ENCODE measurements at regions not wholly inside any gene's neighbourhood (a gene's known extent, or its start where the extent isn't known, plus 50 kb on each side); places are given as distances from the start of the nearest gene placed in this dataset.

GRCh38 chr20:17010181-17010580 lies 216.7 kb upstream of the PCSK2 start:
- no peak for TF ChIP-seq ELK4 (IDR thresholded peaks at IDR 0.05; ENCODE audit: borderline replicate concordance, low read depth, low read length)
- TF ChIP-seq GFI1B (tag by site-specific recombination; IDR thresholded peaks at IDR 0.05), result no peak
- TF ChIP-seq ZNF544 (tag by site-specific recombination; IDR thresholded peaks at IDR 0.05), result no peak
- TF ChIP-seq REST (tag by site-specific recombination; IDR thresholded peaks at IDR 0.05), result no peak
- TF ChIP-seq ZNF560 (tag by site-specific recombination; IDR thresholded peaks at IDR 0.05; ENCODE audit: borderline replicate concordance), result no peak
- TF ChIP-seq ZNF548 (tag by site-specific recombination; IDR thresholded peaks at IDR 0.05), result no peak
- TF ChIP-seq ZNF394 (tag by site-specific recombination; IDR thresholded peaks at IDR 0.05; ENCODE audit: borderline replicate concordance), result no peak
- no peak for TF ChIP-seq ZNF518A (tag by site-specific recombination; conservative IDR thresholded peaks at IDR 0.05; ENCODE audit: low read depth)
- TF ChIP-seq ZNF148 (tag by site-specific recombination; IDR thresholded peaks at IDR 0.05; ENCODE audit: borderline replicate concordance), result no peak
- CTCF ChIA-PET, result no interaction called here
- Histone ChIP-seq H3K36me3 (ENCODE audit: control insufficient read depth in 2 of 2, insufficient read depth in 1 of 2, low read length in 2 of 2) (no peaks in the 10 kb centered on the region), H3K9me3 (ENCODE audit: control insufficient read depth, insufficient read depth, low read depth, low read length) (no peaks in the 10 kb centered on the region), H3K27ac (ENCODE audit: extremely low read depth, low read depth, low read length) (no peak overlapping the region), H3K4me1 (ENCODE audit: control insufficient read depth, insufficient read depth, low read length) (no peaks in the 10 kb centered on the region), H3K4me3 (ENCODE audit: low read depth, low read length) (no peak overlapping the region)
- POLR2A ChIA-PET, result no interaction called here

- CTCF ChIA-PET, result interaction anchor here (1.0 kb wide), 1 partner anchor 15 kb away, joined by 3 read pairs; no protein-coding TSS in a partner anchor
- no peaks in the 10 kb centered on the region for H3K9me3 ChIP-seq (ENCODE audit: control insufficient read depth, insufficient read depth, low read depth, low read length)
- no peak overlapping the region for H3K27ac ChIP-seq (ENCODE audit: extremely low read depth, low read depth, low read length)
- no peak overlapping the region for H3K4me3 ChIP-seq (ENCODE audit: low read depth, low read length)
- H3K36me3 ChIP-seq (ENCODE audit: control insufficient read depth in 2 of 2, insufficient read depth in 1 of 2, low read length in 2 of 2), result no peaks in the 10 kb centered on the region
- no peaks in the 10 kb centered on the region for H3K4me1 ChIP-seq (ENCODE audit: control insufficient read depth, insufficient read depth, low read length)
- POLR2A ChIA-PET, result interaction anchor here (0.8 kb wide), 1 partner anchor 326 kb away, joined by 3 read pairs; no protein-coding TSS in a partner anchor
- TF ChIP-seq ZNF155 (tag by site-specific recombination; IDR thresholded peaks at IDR 0.05) (no peak), KLF1 (tag by site-specific recombination; IDR thresholded peaks at IDR 0.05) (no peak), HOXA7 (CRISPR knock-in tag; IDR thresholded peaks at IDR 0.05; ENCODE audit: borderline replicate concordance) (no peak), ZNF623 (tag by site-specific recombination; IDR thresholded peaks at IDR 0.05) (no peak), ZNF785 (tag by site-specific recombination; IDR thresholded peaks at IDR 0.05) (no peak), ZNF621 (tag by site-specific recombination; IDR thresholded peaks at IDR 0.05) (no peak), ZNF768 (tag by site-specific recombination; IDR thresholded peaks at IDR 0.05) (no peak), ZNF426 (tag by site-specific recombination; IDR thresholded peaks at IDR 0.05) (no peak), KLF9 (tag by site-specific recombination; IDR thresholded peaks at IDR 0.05; ENCODE audit: low read depth) (no peak), HIC1 (tag by site-specific recombination; IDR thresholded peaks at IDR 0.05) (no peak), ZNF214 (tag by site-specific recombination; IDR thresholded peaks at IDR 0.05; ENCODE audit: borderline replicate concordance) (no peak)
Observed at GRCh38 chr20:17012546-17013226, 214.2 kb upstream of the PCSK2 start.

Data from HEK293 (cell line).